ENCODE measurements at regions not wholly inside any gene's neighbourhood (a gene's known extent, or its start where the extent isn't known, plus 50 kb on each side); places are given as distances from the start of the nearest gene placed in this dataset.
"Not testable (repeated sequence)": the region's sequence is repeated elsewhere in the genome, so short reads cannot be mapped to it uniquely, and the experiment has no call there.

DNA sequence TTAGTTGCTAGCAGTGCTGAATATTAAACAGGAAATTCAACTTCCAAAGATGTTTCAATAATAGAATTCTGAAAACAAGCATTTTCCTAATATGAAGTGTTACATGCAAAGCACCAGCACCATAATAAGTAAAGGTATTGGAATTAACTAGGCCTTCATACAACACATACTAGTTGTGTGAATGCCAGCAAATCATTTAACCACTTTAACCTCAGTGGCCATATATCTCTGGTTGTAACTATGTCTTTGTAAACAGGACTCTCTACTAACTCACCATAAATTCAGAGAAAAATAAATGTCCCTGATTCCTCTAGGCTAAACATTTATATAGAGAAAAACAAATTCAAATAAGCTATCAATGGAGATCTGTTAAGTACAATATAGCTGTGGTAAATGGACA lies 175.7 kb upstream of the NBPF9 start:
- not testable (repeated sequence) for H3K27ac ChIP-seq; H3K27me3 ChIP-seq; DNase-seq (ENCODE audit: low spot score in 2 of 2); H3K4me1 ChIP-seq; H3K9me3 ChIP-seq; H3K4me3 ChIP-seq; H3K36me3 ChIP-seq

DNA sequence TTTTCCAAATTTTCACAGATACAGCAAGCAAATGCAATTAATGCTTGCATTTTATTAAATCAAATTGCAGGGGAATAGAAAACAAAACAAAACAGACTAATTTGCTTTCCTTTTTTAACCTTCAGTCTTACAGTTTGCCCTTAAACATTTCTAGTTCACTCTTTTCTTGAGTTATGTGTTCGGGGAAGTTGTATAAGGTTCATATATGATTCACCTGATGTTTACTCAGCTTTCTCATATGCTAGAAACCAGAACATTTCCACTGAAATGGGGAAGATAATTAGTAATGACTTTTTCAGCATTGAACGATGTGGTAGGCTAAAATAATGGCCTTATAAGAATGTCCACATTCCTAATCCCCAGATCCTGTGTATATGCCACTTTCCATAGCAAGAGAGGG lies 176.2 kb upstream of the NBPF9 start:
- not testable (repeated sequence) for H3K9me3 ChIP-seq; DNase-seq (ENCODE audit: low spot score in 2 of 2); H3K4me1 ChIP-seq; H3K4me3 ChIP-seq; H3K27me3 ChIP-seq; H3K27ac ChIP-seq; H3K36me3 ChIP-seq
- 86% methylated on average over 1 of the region's 2 CpGs for WGBS

DNA sequence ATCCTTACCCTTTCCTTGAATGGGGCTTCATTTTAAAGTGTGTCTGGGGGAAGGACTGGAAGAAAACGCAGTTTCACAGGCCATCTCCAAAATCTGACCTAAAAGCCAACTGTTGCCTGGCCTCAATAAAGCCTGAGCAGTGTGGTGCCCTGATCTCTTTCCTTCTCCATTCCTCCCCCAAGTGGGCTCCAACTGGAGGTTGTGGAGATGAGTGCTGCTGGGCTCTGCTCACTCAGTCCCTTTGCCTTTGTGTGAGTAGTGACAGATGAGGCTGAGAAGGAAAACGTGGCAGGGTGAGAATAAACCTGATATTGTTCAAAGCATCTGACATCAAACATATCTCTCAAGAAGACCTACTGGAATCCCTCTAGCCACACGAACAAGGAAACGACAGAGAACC lies 181.4 kb upstream of the NBPF9 start:
- WGBS = no CpG with 5 or more reads among the region's 4 CpGs
- not testable (repeated sequence) for H3K4me3 ChIP-seq; H3K9me3 ChIP-seq; H3K4me1 ChIP-seq; H3K27me3 ChIP-seq; DNase-seq (ENCODE audit: low spot score in 2 of 2); H3K27ac ChIP-seq; H3K36me3 ChIP-seq

DNA sequence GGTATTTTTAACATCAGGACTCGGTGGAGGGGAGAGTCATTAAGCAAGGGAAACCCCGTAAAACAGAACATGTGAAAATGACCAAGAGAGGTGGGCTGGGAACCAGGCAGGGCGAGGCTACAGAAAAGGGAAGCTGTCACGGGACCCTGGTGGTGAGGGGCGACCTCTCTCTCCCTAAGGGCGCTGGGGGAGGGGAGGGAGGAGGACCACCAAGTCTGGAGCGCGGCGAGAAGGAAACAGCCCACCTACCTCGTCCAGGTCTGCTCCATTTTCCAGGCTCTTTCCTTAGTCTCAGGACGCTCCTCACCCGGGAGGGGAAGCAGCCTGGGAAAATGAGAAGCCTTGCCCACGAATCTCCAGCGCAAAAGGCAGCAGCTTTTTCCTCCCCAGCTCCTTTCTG lies 181.9 kb upstream of the NBPF9 start:
- not testable (repeated sequence) for H3K4me1 ChIP-seq; H3K4me3 ChIP-seq; H3K27me3 ChIP-seq; DNase-seq (ENCODE audit: low spot score in 2 of 2); H3K9me3 ChIP-seq; H3K36me3 ChIP-seq; H3K27ac ChIP-seq
- no CpG with 5 or more reads among the region's 14 CpGs for WGBS

DNA sequence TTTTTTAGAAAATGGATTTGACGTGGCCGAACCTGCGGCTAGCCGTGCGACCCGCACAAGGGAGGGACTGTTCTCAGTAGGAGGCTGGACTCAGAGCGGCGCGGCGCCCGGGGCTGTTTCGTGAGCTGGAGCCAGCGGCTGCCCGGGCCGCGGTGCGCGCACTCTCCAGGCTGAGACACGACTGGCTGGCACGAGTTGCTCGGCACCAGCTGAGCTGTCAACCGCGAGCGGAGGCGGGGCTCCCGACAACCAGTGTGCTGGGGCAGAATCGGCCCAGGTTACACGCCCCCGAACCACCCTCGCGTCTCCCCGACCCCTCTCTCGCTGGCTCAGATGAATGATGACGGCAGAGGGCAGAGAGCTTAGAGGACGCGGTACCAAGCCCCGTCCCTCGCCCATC lies 182.3 kb upstream of the NBPF9 start:
- H3K4me1 ChIP-seq, H3K27ac ChIP-seq, H3K36me3 ChIP-seq, H3K9me3 ChIP-seq, H3K4me3 ChIP-seq, H3K27me3 ChIP-seq: not testable (repeated sequence)
- no CpG with 5 or more reads among the region's 38 CpGs for WGBS
- peak; percentile 66 to 78 for DNase-seq (ENCODE audit: low spot score in 2 of 2)

DNA sequence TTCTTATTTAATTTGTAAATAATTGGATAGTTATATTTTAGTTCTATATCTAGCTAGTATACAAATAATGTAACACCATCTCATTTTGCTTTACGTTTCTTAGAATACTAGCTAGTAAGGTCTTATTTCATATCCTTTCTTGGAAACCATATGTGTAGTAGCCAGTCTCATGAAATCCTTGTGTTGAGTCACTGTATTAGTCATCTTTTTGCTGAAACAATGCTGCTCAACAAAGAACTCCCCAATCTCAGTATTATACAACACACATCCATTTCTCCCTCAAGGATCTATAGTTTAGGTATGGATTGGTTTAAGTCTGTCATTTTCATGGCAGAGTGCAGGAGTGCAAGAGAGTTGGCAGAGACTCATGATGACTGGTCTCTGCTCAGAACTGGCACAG lies 185.2 kb upstream of the NBPF9 start:
- H3K27me3 ChIP-seq; H3K4me3 ChIP-seq; H3K27ac ChIP-seq; H3K9me3 ChIP-seq; H3K4me1 ChIP-seq; H3K36me3 ChIP-seq; DNase-seq (ENCODE audit: low spot score in 2 of 2): not testable (repeated sequence)
- WGBS = 90% methylated on average over 1 of the region's 1 CpG

DNA sequence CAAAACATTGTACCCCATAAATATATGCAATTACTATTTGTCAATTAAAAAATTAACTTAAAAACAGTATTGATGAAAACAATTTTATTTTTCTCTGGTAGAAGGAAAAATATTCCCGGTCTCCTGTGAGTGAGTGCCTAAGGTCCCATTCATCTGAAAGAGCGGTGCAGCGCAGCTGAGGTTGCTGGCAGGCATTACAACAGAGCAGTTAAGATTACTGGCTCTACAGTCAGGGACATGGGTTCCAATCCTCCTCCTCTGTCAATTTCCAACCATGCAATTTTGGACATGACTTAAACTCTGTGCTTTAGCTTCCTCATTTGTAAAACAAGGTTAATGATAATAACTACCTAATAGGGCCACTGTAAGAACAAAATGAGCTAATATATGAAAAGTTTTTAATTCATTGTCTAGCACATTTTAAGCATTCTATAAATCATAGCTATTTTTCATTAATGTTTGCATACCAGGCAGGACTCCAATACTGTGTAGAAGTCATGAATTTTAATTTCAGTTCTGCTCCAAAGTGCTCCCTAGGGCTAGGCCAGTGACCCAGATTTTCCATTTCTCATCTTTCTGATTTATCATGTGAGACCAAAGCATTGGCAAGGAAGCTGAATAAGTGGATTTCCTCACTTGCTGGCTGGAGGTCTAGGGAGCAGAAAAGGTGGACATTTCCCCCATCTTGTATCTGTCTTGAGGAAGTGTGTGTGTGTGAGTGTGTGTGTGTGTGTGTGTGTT lies 174.2 kb upstream of the NBPF19 start:
- not testable (repeated sequence) for H3K27ac ChIP-seq; DNase-seq (ENCODE audit: low spot score in 2 of 2); H3K9me3 ChIP-seq; H3K4me1 ChIP-seq; H3K36me3 ChIP-seq; H3K27me3 ChIP-seq; H3K4me3 ChIP-seq
- no CpG with 5 or more reads among the region's 3 CpGs for WGBS

DNA sequence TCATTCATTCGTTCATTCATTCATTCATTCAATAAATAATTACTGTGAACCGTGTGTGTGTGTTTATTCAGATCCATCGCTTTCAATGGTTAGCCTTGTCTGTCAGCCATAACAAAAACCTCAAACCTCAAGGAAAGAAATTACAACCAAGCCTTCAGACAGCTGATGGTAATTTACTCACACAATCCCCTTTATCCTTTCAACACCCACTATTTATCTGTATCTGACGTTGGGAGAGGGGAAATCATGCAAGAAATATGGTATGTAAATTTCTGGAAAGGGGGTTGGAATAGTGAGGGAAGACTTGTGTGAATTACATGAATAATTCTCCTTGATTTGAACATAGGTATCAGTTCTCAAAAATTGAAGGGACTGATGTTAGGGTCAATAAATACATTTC lies 173.6 kb upstream of the NBPF19 start:
- not testable (repeated sequence) for H3K9me3 ChIP-seq; H3K27ac ChIP-seq; DNase-seq (ENCODE audit: low spot score in 2 of 2); H3K27me3 ChIP-seq; H3K4me1 ChIP-seq; H3K36me3 ChIP-seq; H3K4me3 ChIP-seq
- WGBS = 40% methylated on average over 4 of the region's 4 CpGs

DNA sequence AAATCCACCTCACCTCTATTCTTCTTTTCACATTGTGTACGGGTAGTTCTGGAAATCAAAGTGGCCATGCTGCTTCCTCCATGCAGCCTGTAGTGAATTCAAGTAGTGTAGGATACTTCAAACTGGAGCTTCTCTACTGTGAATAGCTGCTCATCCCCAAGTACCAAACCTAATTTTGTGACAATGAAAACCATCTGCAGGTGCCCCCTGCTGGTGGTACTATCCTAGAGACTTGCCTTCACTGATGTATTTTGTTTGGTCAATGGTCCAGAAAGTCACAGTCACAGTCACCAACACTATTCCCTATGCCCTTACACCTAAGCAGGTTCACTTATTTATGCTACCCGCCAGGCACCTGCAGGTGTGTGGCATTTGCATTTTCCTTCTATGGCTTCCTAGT lies 170.0 kb upstream of the NBPF19 start:
- DNase-seq (ENCODE audit: low spot score in 2 of 2); H3K4me1 ChIP-seq; H3K4me3 ChIP-seq; H3K27ac ChIP-seq; H3K9me3 ChIP-seq; H3K27me3 ChIP-seq; H3K36me3 ChIP-seq: not testable (repeated sequence)
- WGBS = no CpG with 5 or more reads among the region's 2 CpGs

DNA sequence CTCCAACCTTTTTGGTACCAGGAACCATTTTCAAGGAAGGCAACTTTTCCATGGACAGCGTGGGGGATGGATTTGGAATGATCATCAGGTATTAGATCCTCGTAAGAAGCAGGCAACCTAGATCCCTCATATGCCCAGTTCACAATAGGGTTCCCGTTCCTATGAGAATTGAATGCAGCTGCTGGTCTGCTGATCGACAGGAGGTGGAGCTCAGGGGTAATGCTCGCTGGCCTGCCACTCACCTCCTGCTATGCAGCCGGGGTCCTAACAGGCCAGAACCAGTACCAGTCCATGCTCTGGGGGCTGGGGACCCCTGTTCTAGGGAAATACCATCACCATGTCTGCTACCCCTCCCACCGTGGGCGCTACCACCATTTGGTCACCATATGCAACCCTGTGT lies 167.2 kb upstream of the NBPF19 start:
- H3K27me3 ChIP-seq; H3K27ac ChIP-seq; H3K4me1 ChIP-seq; H3K4me3 ChIP-seq; DNase-seq (ENCODE audit: low spot score in 2 of 2); H3K9me3 ChIP-seq; H3K36me3 ChIP-seq: not testable (repeated sequence)
- WGBS = 83% methylated on average over 2 of the region's 8 CpGs

DNA sequence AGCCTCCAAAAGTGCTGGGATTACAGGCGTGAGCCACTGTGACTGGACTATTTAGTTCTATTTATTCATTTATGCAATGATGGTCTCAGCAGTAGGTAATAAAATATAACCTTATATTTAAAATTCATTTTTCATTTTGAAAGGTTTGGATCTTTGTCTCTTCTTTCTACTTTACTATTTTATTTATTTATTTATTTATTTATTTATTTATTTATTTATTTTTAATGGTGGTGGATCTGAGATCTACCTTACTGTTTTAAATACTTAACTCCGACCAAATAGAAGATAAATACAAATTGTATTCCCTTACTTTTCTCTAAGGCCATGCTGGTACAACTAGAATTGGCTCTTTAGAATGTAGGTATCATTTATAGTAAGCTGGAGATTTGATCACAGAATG lies 159.9 kb upstream of the NBPF19 start:
- not testable (repeated sequence) for H3K27ac ChIP-seq; H3K4me1 ChIP-seq; H3K4me3 ChIP-seq; H3K9me3 ChIP-seq; H3K36me3 ChIP-seq; DNase-seq (ENCODE audit: low spot score in 2 of 2); H3K27me3 ChIP-seq
- WGBS = no CpG with 5 or more reads among the region's 2 CpGs

DNA sequence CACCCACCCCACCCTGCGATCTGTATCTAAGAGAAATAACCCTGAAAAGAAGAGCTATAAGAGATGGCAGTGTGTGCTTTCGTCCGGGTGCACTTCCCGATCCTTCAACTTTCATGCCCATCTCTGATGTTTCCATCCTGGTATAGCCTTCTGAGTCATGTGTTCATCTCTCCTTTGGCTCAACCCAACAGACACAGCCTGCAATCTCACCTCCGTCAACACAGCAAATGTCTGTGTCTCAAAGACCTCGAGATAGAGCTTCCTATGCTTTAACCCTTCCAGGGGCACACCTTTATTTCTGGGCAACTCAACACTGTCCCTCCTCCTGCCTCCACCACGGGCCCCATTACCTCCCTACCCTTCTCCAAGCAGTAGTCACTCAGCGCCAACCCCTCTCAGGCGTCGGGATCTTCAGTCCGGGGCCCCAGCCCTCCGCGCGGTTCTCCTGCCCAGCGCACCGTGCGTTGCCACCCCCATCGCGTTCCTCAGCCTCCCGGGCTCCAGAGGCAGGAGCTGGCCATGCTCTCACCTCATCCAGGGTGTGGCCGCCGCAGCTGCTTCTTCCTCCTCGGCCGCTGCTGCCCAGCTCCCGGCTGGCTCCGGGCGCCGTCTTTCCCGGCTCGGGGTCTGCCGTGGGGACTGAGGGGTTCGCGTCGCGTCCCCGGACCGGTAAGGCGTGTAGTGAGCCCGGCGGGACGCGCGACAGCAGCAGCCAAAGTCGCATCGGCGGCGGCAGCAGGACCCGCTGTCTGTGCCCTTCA lies 153.7 kb upstream of the NBPF19 start:
- not testable (repeated sequence) for H3K9me3 ChIP-seq; DNase-seq (ENCODE audit: low spot score in 2 of 2)
- no CpG with 5 or more reads among the region's 48 CpGs for WGBS

DNA sequence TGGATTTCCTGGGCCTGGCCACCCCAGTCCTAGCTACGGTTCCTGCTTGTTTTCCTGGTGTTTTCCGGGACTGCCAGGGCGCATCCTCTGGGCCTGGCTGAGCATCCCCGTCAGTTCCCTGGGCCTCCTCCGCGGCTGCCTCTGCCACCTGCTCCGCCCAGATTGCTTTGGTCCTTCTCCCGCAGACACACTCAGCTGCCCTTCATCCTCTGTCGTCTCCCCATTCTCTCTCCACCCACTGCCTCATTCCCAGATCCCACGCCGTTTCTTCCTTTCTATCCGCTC lies 153.2 kb upstream of the NBPF19 start:
- H3K9me3 ChIP-seq, H3K4me1 ChIP-seq: not testable (repeated sequence)
- WGBS = no CpG with 5 or more reads among the region's 12 CpGs

More for the DNA sequence above, 153.7 kb upstream of the NBPF19 start:
- not testable (repeated sequence) for H3K36me3 ChIP-seq, H3K4me3 ChIP-seq, H3K27ac ChIP-seq, H3K27me3 ChIP-seq, H3K4me1 ChIP-seq

DNA sequence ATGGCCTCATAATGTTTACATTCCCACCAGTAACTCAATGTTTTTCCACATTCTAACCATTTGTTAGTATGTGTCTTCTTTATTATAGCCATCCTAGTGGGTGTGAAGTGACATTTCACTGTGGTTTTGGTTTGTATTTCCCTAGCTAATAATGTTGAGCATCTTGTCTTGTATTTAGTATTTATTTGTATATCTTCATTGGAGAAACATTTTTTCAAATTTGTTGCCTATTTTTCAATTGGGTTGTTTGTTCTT lies 144.8 kb upstream of the NBPF19 start:
- DNase-seq (ENCODE audit: low spot score in 2 of 2) = not testable (repeated sequence)

More for the DNA sequence above, 153.2 kb upstream of the NBPF19 start:
- H3K27ac ChIP-seq; H3K27me3 ChIP-seq; H3K36me3 ChIP-seq; DNase-seq (ENCODE audit: low spot score in 2 of 2); H3K4me3 ChIP-seq: not testable (repeated sequence)

DNA sequence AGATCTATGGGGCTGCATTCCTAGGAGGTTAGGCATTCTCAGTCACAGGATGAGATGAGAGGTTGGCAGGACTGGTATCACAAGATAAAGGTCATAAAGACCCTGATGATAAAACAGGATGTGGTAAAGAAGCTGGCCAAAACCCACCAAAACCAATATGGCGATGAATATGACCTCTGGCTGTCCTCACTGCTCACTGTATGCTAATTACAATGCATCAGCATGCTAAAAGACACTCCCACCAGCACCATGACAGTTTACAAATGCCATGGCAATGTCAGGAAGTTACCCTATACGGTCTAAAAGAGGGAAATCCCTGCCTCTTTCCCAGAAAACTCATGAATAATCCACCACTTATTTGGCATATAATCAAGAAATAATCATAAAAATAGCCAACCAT lies 138.8 kb upstream of the NBPF19 start:
- not testable (repeated sequence) for H3K27me3 ChIP-seq; H3K9me3 ChIP-seq; H3K4me1 ChIP-seq; DNase-seq (ENCODE audit: low spot score in 2 of 2); H3K4me3 ChIP-seq; H3K36me3 ChIP-seq; H3K27ac ChIP-seq
- WGBS = no CpG with 5 or more reads among the region's 2 CpGs

More for the DNA sequence above, 144.8 kb upstream of the NBPF19 start:
- H3K4me3 ChIP-seq, H3K4me1 ChIP-seq, H3K36me3 ChIP-seq, H3K9me3 ChIP-seq, H3K27ac ChIP-seq, H3K27me3 ChIP-seq: not testable (repeated sequence)

Measured in suprapubic skin (tissue), 4 donors.